Trophoblast cell (in vitro differentiated cells and primary cell): ENCODE measurements at regions not wholly inside any gene's neighbourhood (a gene's known extent, or its start where the extent isn't known, plus 50 kb on each side); places are given as distances from the start of the nearest gene placed in this dataset.

Experiments
- DNase-seq, 2 donors: peaks; one replicate each; pipeline ENCODE4 v3.0.0-alpha.2; 2016
- H2AFZ ChIP-seq: 2 replicates; pipeline ENCODE4 v1.6.1; 2013; ENCODE audit warnings: low read length, moderate library complexity, mild to moderate bottlenecking; ENCODE audit not compliant: insufficient read depth, poor library complexity
- H2AK5ac ChIP-seq: 2 replicates; pipeline ENCODE4 v1.6.1; 2013; ENCODE audit warnings: mild to moderate bottlenecking, low read length
- H2BK120ac ChIP-seq: 2 replicates; pipeline ENCODE4 v1.6.1; 2013; ENCODE audit warnings: low read length, mild to moderate bottlenecking, moderate library complexity; ENCODE audit not compliant: insufficient read depth, poor library complexity
- H2BK12ac ChIP-seq: 2 replicates; pipeline ENCODE4 v1.6.1; 2013; ENCODE audit warnings: mild to moderate bottlenecking, low read length, moderate library complexity
- H2BK5ac ChIP-seq: 2 replicates; pipeline ENCODE4 v1.6.1; 2013; ENCODE audit warnings: low read length, low read depth, moderate library complexity, mild to moderate bottlenecking; ENCODE audit not compliant: poor library complexity
- H3K14ac ChIP-seq: 2 replicates; pipeline ENCODE4 v1.6.1; 2013; ENCODE audit warnings: mild to moderate bottlenecking, low read length
- H3K18ac ChIP-seq: 2 replicates; pipeline ENCODE4 v1.6.1; 2013; ENCODE audit warnings: mild to moderate bottlenecking, low read length
- H3K23ac ChIP-seq: 2 replicates; pipeline ENCODE4 v1.6.1; 2013; ENCODE audit warnings: low read length
- H3K27ac ChIP-seq: 2 replicates; pipeline ENCODE4 v1.5.1; 2013; ENCODE audit warnings: low read depth, mild to moderate bottlenecking, inconsistent platforms, low read length, moderate library complexity
- H3K27me3 ChIP-seq: 2 replicates; pipeline ENCODE4 v1.6.1; 2013; ENCODE audit warnings: inconsistent platforms, mild to moderate bottlenecking, low read length, moderate library complexity; ENCODE audit not compliant: insufficient read depth
- H3K36me3 ChIP-seq, 2 experiments: 1 replicate in 1 of 2; 2 replicates in 1 of 2; pipeline ENCODE4 v1.6.1; 2013; ENCODE audit warnings: low read length in 2 of 2, mild to moderate bottlenecking in 2 of 2, moderate library complexity in 1 of 2; ENCODE audit not compliant: insufficient read depth in 2 of 2, control insufficient read depth in 1 of 2
- H3K4ac ChIP-seq: 2 replicates; pipeline ENCODE4 v1.6.1; 2013; ENCODE audit warnings: low read depth, mild to moderate bottlenecking, low read length, moderate library complexity
- H3K4me1 ChIP-seq, 2 experiments: 1 replicate in 1 of 2; 2 replicates in 1 of 2; pipeline ENCODE4 v1.6.1; 2013; ENCODE audit warnings: low read length in 2 of 2, mild to moderate bottlenecking in 2 of 2, moderate library complexity in 1 of 2; ENCODE audit not compliant: insufficient read depth in 2 of 2, control insufficient read depth in 1 of 2
- H3K4me2 ChIP-seq: 2 replicates; pipeline ENCODE4 v1.6.1; 2013; ENCODE audit warnings: inconsistent platforms, mild to moderate bottlenecking, low read length, moderate library complexity
- H3K4me3 ChIP-seq: 2 replicates; pipeline ENCODE4 v1.5.1; 2013; ENCODE audit warnings: mild to moderate bottlenecking, low read depth, low read length, inconsistent platforms
- H3K79me1 ChIP-seq: one replicate; pipeline ENCODE4 v1.6.1; 2013; ENCODE audit warnings: low read length
- H3K79me2 ChIP-seq: 2 replicates; pipeline ENCODE4 v1.6.1; 2013; ENCODE audit warnings: low read length, mild to moderate bottlenecking; ENCODE audit not compliant: control insufficient read depth, insufficient read depth, poor library complexity
- H3K9ac ChIP-seq: 2 replicates; pipeline ENCODE4 v1.6.1; 2013; ENCODE audit warnings: mild to moderate bottlenecking, low read length
- H3K9me3 ChIP-seq: 2 replicates; pipeline ENCODE4 v1.6.1; 2013; ENCODE audit warnings: low read depth, mild to moderate bottlenecking, control low read depth, inconsistent platforms, low read length; ENCODE audit not compliant: insufficient read depth
- H4K12ac ChIP-seq: 2 replicates; pipeline ENCODE4 v1.6.1; 2013; ENCODE audit warnings: low read depth, mild to moderate bottlenecking, low read length, moderate library complexity
- H4K8ac ChIP-seq: 2 replicates; pipeline ENCODE4 v1.6.1; 2013; ENCODE audit warnings: low read depth, mild to moderate bottlenecking, low read length, moderate library complexity
- H4K91ac ChIP-seq: one replicate; pipeline ENCODE4 v1.6.1; 2013; ENCODE audit warnings: low read depth, mild to moderate bottlenecking, low read length, moderate library complexity
- WGBS: extraction: QIAGEN DNeasy Blood & Tissue Kit; methylation state at CpG from one replicate; pipeline ENCODE4 v1.1.7; 2013; ENCODE audit warnings: missing lambda C conversion rate; ENCODE audit not compliant: insufficient read length, insufficient coverage; ENCODE audit errors: extremely low coverage; 5-methylcytosine and 5-hydroxymethylcytosine counted together

GRCh38 chr13:48593536-48593935 lies 60.2 kb upstream of the CYSLTR2 start:
- no peaks in the 10 kb centered on the region for H3K36me3 ChIP-seq
- H3K27me3 ChIP-seq, result no peaks in the 10 kb centered on the region
- no peak for DNase-seq
- H3K18ac ChIP-seq, result no peak overlapping the region
- H3K4me2 ChIP-seq, result no peak overlapping the region
- H2BK120ac ChIP-seq, result no peak overlapping the region
- no peak overlapping the region for H2BK12ac ChIP-seq
- no peak overlapping the region for H3K9ac ChIP-seq
- no CpG with 5 or more reads among the region's 4 CpGs for WGBS
- no peak overlapping the region for H4K12ac ChIP-seq
- peak overlapping the region; percentile 57 for H3K4me3 ChIP-seq
- no peaks in the 10 kb centered on the region for H3K79me1 ChIP-seq
- H3K14ac ChIP-seq, result no peak overlapping the region
- no peak overlapping the region for H3K4ac ChIP-seq
- H3K27ac ChIP-seq, result no peak overlapping the region
- no peak overlapping the region for H2AK5ac ChIP-seq
- no peak overlapping the region for H3K23ac ChIP-seq
- H3K9me3 ChIP-seq, result peaks cover 6% of the 10 kb centered on the region
- H3K79me2 ChIP-seq, result no peaks in the 10 kb centered on the region
- no peak overlapping the region for H4K8ac ChIP-seq
- H4K91ac ChIP-seq, result no peak overlapping the region
- H3K4me1 ChIP-seq, result no peaks in the 10 kb centered on the region
- H2AFZ ChIP-seq, result no peak overlapping the region
- no peak overlapping the region for H2BK5ac ChIP-seq

GRCh38 chr13:48594096-48594815 lies 59.5 kb upstream of the CYSLTR2 start:
- Histone ChIP-seq H4K8ac (no peak overlapping the region), H3K27ac (no peak overlapping the region), H3K9ac (no peak overlapping the region), H3K79me2 (no peaks in the 10 kb centered on the region), H3K27me3 (no peaks in the 10 kb centered on the region), H3K4ac (no peak overlapping the region), H3K23ac (no peak overlapping the region), H3K18ac (no peak overlapping the region), H2BK120ac (no peak overlapping the region), H2AK5ac (no peak overlapping the region), H2BK5ac (no peak overlapping the region), H3K36me3 (no peaks in the 10 kb centered on the region), H4K91ac (no peak overlapping the region), H2AFZ (no peak overlapping the region), H3K4me3 (no peak overlapping the region), H2BK12ac (peak overlapping the region; percentile 25), H3K9me3 (peaks cover 6% of the 10 kb centered on the region), H3K79me1 (no peaks in the 10 kb centered on the region), H3K4me1 (no peaks in the 10 kb centered on the region), H4K12ac (no peak overlapping the region), H3K14ac (no peak overlapping the region), H3K4me2 (no peak overlapping the region)
- WGBS, result no CpG with 5 or more reads among the region's 6 CpGs
- peak in 1 of 2 donors; percentile 35 for DNase-seq

- Histone ChIP-seq H3K36me3 (peaks cover 0 to 1% of the 10 kb centered on the region in 2 experiments), H2BK5ac (no peak overlapping the region), H2AK5ac (peak overlapping the region; percentile 6), H3K9ac (no peak overlapping the region), H3K9me3 (peaks cover 6% of the 10 kb centered on the region), H4K8ac (no peak overlapping the region), H3K79me1 (no peaks in the 10 kb centered on the region), H2BK120ac (no peak overlapping the region), H4K12ac (no peak overlapping the region), H3K4me3 (no peak overlapping the region), H4K91ac (peak overlapping the region; percentile 52), H3K27me3 (no peaks in the 10 kb centered on the region), H3K79me2 (no peaks in the 10 kb centered on the region), H3K4me2 (no peak overlapping the region), H3K14ac (no peak overlapping the region), H3K4ac (no peak overlapping the region), H3K23ac (no peak overlapping the region), H3K18ac (no peak overlapping the region), H2AFZ (no peak overlapping the region), H3K4me1 (peaks cover 2 to 3% of the 10 kb centered on the region in 2 experiments), H2BK12ac (peak overlapping the region; percentile 75), H3K27ac (no peak overlapping the region)
- peak; percentile 30 to 71 for DNase-seq
- no CpG with 5 or more reads among the region's 7 CpGs for whole genome bisulfite sequencing
Observed at GRCh38 chr13:48595431-48596429, 58.0 kb upstream of the CYSLTR2 start.

- Histone ChIP-seq H4K91ac (peak overlapping the region; percentile 95), H3K36me3 (peaks cover 0 to 1% of the 10 kb centered on the region in 2 experiments), H3K4me1 (peaks cover 9 to 15% of the 10 kb centered on the region in 2 experiments), H3K9ac (no peak overlapping the region), H3K79me1 (peaks cover 7% of the 10 kb centered on the region), H2AK5ac (no peak overlapping the region), H4K12ac (no peak overlapping the region), H3K23ac (no peak overlapping the region), H2BK12ac (peak overlapping the region; percentile 95), H3K4me2 (peak overlapping the region; percentile 46), H2AFZ (no peak overlapping the region), H3K79me2 (no peaks in the 10 kb centered on the region), H3K18ac (no peak overlapping the region), H2BK5ac (peak overlapping the region; percentile 76), H3K4ac (no peak overlapping the region), H3K27me3 (no peaks in the 10 kb centered on the region), H2BK120ac (peak overlapping the region; percentile 93), H3K9me3 (peaks cover 5% of the 10 kb centered on the region), H3K14ac (no peak overlapping the region), H3K4me3 (no peak overlapping the region), H4K8ac (peak overlapping the region; percentile 74), H3K27ac (peak overlapping the region; percentile 64)
- WGBS, result no CpG with 5 or more reads among the region's 5 CpGs
- peak; percentile 87 to 92 for DNase-seq
Observed at GRCh38 chr13:48600374-48601364, 53.1 kb upstream of the CYSLTR2 start.
